ENCODE measurements at regions not wholly inside any gene's neighbourhood (a gene's known extent, or its start where the extent isn't known, plus 50 kb on each side); places are given as distances from the start of the nearest gene placed in this dataset.

DNA sequence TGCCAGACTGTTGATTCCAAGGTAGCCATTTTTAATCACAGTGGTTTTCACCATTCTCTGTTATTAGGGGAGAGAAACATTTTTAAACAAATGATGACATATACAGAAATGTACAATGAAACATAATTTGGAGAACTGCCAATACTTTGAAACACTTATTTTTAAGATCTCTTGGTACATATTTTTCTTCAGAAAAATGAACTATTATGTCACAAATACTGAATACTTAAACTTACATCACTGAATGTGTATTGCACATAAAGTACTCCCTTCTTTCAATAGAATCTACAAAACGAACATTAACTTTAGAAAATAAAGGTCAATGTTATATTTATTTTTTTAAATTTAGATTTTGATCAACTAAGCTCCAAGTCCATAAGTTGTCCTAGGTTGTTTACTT, 71.7 kb upstream of the CPNE8 start:
- no peak for DNase-seq (ENCODE audit: low spot score)

- no peak for DNase-seq (ENCODE audit: low spot score)
Measured at GRCh38 chr12:38969706-38970105, 64.3 kb upstream of the CPNE8 start.

DNA sequence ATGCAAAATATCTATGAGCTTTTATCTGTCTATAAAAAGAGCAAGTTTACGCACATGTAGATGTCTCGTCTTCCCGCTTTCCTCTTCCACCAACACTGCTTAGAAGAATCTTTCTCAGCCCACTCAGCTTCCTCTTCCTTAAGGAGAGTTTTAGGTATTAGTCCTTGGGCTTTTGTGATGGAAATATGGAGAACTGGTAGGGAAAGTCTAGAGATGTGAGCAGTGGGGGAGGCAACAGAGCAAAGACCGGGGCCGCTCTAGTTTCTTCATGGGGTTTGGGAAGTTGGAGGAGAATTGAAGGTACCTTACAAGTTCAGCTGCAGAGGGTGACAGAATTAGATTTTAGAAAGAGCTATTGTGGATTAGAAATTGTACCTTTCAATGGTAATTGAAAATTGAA, 56.3 kb upstream of the CPNE8 start:
- DNase-seq (ENCODE audit: low spot score), result no peak

GRCh38 chr12:38961012-38961411, 55.6 kb upstream of the CPNE8 start:
- no peak for DNase-seq (ENCODE audit: low spot score)

DNA sequence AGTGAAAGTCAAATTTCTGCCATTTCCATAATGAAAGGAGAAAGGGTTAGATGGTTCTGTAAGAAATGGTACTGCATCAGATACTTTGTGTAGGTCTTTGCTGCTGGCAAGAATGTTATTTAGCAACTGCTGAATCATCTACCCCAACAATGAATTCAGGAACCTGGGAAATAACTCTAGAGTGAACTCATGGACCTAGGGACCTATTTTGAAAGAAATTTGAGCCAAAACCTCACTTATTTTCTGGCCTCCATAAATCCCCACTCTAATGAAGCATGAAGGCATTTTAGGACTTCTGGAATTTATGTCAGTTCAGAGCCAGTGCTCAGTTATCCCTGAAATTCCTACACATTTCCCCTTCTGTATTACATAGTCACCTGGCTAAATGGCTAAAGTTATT, 50.9 kb upstream of the CPNE8 start:
- no peak for DNase-seq (ENCODE audit: low spot score)

Measured in SW480 (cell line).